Right lobe of liver (tissue), 4 donors: ENCODE measurements at regions not wholly inside any gene's neighbourhood (a gene's known extent, or its start where the extent isn't known, plus 50 kb on each side); places are given as distances from the start of the nearest gene placed in this dataset.

Experiments
- POLR2A ChIP-seq: fragments of 450-650 bp; IDR thresholded peaks from one replicate; pipeline ENCODE4 v1.6.1; 2017; ENCODE audit warnings: antibody characterized with exemption, mild to moderate bottlenecking
- TF ChIP-seq, protein P1 (sequence below), 4 donors: fragments of 200-600 bp in 3 of 4; fragments of 450-650 bp in 1 of 4; IDR thresholded peaks; one replicate each; pipeline versions ENCODE4 v1.5.1 to v1.8.0; 2016 to 2022; ENCODE audit warnings: antibody characterized with exemption in 4 of 4, mild to moderate bottlenecking in 2 of 4
- donor health status: DM: no; HTN: no; CAD: no.
- donor health status: DM: no; HTN: no; CAD: no.
- donor health status: DM: no; HTN: yes; CAD: no.

DNA sequence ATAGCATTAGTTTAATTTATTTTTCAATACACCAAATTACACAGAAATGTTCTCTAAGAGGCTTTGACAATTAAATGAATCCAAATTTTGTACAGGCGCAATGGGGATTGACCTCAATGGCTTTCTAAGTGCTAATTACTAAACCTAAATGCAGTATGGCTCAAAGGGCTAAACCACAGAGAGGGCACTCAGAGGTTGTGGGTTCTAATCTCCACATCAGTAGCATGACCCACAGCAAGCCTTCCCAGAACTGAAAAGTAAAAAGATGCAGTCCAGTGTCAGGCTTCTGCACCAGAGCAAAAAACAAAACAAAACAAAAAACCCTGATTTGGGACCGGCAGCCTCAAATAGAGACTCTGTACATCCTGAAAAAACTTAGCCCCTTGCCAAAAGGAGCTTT is 579.2 kb upstream of the PKN2 start:
- TF ChIP-seq POLR2A, result no peak
- TF ChIP-seq, protein P1, sequence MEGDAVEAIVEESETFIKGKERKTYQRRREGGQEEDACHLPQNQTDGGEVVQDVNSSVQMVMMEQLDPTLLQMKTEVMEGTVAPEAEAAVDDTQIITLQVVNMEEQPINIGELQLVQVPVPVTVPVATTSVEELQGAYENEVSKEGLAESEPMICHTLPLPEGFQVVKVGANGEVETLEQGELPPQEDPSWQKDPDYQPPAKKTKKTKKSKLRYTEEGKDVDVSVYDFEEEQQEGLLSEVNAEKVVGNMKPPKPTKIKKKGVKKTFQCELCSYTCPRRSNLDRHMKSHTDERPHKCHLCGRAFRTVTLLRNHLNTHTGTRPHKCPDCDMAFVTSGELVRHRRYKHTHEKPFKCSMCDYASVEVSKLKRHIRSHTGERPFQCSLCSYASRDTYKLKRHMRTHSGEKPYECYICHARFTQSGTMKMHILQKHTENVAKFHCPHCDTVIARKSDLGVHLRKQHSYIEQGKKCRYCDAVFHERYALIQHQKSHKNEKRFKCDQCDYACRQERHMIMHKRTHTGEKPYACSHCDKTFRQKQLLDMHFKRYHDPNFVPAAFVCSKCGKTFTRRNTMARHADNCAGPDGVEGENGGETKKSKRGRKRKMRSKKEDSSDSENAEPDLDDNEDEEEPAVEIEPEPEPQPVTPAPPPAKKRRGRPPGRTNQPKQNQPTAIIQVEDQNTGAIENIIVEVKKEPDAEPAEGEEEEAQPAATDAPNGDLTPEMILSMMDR (IDR thresholded peaks at IDR 0.05), result no peak
